Heart left ventricle (tissue), 13 donors: ENCODE measurements at regions not wholly inside any gene's neighbourhood (a gene's known extent, or its start where the extent isn't known, plus 50 kb on each side); places are given as distances from the start of the nearest gene placed in this dataset.

Experiments
- POLR2A ChIP-seq, 2 donors: fragments of 450-650 bp; IDR thresholded peaks; one replicate each; pipeline ENCODE4 v1.6.1; 2017; ENCODE audit warnings: antibody characterized with exemption in 2 of 2, mild to moderate bottlenecking in 2 of 2, moderate library complexity in 2 of 2
- TF ChIP-seq, protein P1 (sequence below), 12 donors: fragments of 200-600 bp; sonication (generic) in 4 of 12; IDR thresholded peaks; one replicate each; pipeline versions ENCODE4 v1.5.0 to v1.8.0; 2018 to 2022; ENCODE audit warnings: antibody characterized with exemption in 12 of 12, mild to moderate bottlenecking in 5 of 12
- donor health status: ischemic (EF 13 %, LVEDD 7.1; RV severe dilation, severe dysfunction).
- donor health status: DM: no; HTN: yes; CAD: no.
- donor health status: DM: no; HTN: no; CAD: no.
- donor health status: ischemic (EF 25% LVEDD 6.9; RV normal size, moderate dysfunction).
- donor health status: ischemic (EF 25% LVEDD 5.7; RV mildly dilated, moderate dysfunction).
- donor health status: ischemic (EF 35%, LVEDD 5.7; RV mildly dilated, moderate dysfunction).
- donor health status: nonischemic (EF 11% LVEDD 7.7; RV severe dilation, severe dysfunction).
- donor health status: DM: yes; HTN: yes; CAD: no.
- donor health status: PGD.
- donor health status: ischemic (EF 29% LVEDD 5.4; RV normal size, mild dysfunction).
- donor health status: nonischemic (EF 23%, LVEDD 6.1; RV moderate dilation, normal function).

DNA sequence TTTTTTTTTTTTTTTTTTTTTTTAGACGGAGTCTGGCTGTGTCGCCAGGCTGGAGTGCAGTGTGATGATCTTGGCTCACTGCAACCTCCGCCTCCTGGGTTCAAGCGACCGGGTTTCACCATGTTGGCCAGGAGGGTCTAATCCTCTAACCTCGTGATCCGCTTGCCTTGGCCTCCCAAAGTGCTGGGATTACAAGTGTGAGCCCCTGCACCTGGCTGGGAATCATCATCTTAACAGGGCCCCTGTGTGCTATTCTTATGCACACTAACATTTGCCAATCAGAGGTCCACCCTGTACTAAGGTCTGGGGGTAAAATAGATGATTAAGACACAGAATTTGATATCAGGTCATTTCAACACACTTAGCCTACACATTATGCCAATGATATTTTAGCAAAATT is 278.7 kb upstream of the CHRM3 start:
- no peak for TF ChIP-seq POLR2A (IDR thresholded peaks at IDR 0.05)
- TF ChIP-seq, protein P1, sequence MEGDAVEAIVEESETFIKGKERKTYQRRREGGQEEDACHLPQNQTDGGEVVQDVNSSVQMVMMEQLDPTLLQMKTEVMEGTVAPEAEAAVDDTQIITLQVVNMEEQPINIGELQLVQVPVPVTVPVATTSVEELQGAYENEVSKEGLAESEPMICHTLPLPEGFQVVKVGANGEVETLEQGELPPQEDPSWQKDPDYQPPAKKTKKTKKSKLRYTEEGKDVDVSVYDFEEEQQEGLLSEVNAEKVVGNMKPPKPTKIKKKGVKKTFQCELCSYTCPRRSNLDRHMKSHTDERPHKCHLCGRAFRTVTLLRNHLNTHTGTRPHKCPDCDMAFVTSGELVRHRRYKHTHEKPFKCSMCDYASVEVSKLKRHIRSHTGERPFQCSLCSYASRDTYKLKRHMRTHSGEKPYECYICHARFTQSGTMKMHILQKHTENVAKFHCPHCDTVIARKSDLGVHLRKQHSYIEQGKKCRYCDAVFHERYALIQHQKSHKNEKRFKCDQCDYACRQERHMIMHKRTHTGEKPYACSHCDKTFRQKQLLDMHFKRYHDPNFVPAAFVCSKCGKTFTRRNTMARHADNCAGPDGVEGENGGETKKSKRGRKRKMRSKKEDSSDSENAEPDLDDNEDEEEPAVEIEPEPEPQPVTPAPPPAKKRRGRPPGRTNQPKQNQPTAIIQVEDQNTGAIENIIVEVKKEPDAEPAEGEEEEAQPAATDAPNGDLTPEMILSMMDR (IDR thresholded peaks at IDR 0.05): no peak
